Loucy (cell line): ENCODE measurements at regions not wholly inside any gene's neighbourhood (a gene's known extent, or its start where the extent isn't known, plus 50 kb on each side); places are given as distances from the start of the nearest gene placed in this dataset.

ENCODE experiments used
- H2AFZ ChIP-seq: fragments of 200-600 bp; sonication (generic); 2 replicates; pipeline ENCODE4 v1.6.0; 2016; ENCODE audit warnings: antibody characterized with exemption, mild to moderate bottlenecking, low read length, moderate library complexity
- H3F3A ChIP-seq: fragments of 200-600 bp; 2 replicates; pipeline ENCODE4 v1.6.0; 2016; ENCODE audit warnings: antibody characterized with exemption, low read depth, mild to moderate bottlenecking
- H3K27me3 ChIP-seq: fragments of 200-600 bp; sonication (generic); 2 replicates; pipeline ENCODE4 v1.6.1; 2014; ENCODE audit warnings: low read length, mild to moderate bottlenecking; ENCODE audit not compliant: insufficient read depth, poor library complexity, severe bottlenecking
- H3K36me3 ChIP-seq: fragments of 200-600 bp; sonication (generic); 2 replicates; pipeline ENCODE4 v1.6.1; 2016; ENCODE audit warnings: low read length; ENCODE audit not compliant: insufficient read depth
- H3K4me1 ChIP-seq: fragments of 200-600 bp; sonication (generic); 2 replicates; pipeline ENCODE4 v1.5.1; 2014; ENCODE audit warnings: low read length, mild to moderate bottlenecking; ENCODE audit not compliant: insufficient read depth, poor library complexity, severe bottlenecking
- H3K4me2 ChIP-seq: fragments of 200-600 bp; sonication (generic); 2 replicates; pipeline ENCODE4 v1.6.0; 2014; ENCODE audit warnings: antibody characterized with exemption, low read length, low read depth, mild to moderate bottlenecking; ENCODE audit not compliant: poor library complexity, severe bottlenecking
- H3K4me3 ChIP-seq: fragments of 200-600 bp; sonication (generic); 2 replicates; pipeline ENCODE4 v1.5.1; 2014; ENCODE audit warnings: low read length, mild to moderate bottlenecking, mixed read lengths; ENCODE audit not compliant: poor library complexity, severe bottlenecking
- H3K79me2 ChIP-seq: fragments of 200-600 bp; sonication (generic); 2 replicates; pipeline ENCODE4 v1.6.1; 2014; ENCODE audit warnings: low read length; ENCODE audit not compliant: insufficient read depth
- H3K9ac ChIP-seq: fragments of 200-600 bp; sonication (generic); 2 replicates; pipeline ENCODE4 v1.6.0; 2014; ENCODE audit warnings: mild to moderate bottlenecking, low read depth, low read length, moderate library complexity; ENCODE audit not compliant: poor library complexity, severe bottlenecking
- H3K9me2 ChIP-seq: fragments of 200-600 bp; sonication (generic); replicated peaks from 2 replicates; pipeline ENCODE4 v1.6.1; 2016; ENCODE audit warnings: low read depth, low read length, mixed read lengths
- H3K9me3 ChIP-seq: fragments of 200-600 bp; sonication (generic); 2 replicates; pipeline ENCODE4 v1.6.1; 2014; ENCODE audit warnings: mild to moderate bottlenecking, antibody characterized with exemption, low read length, low read depth; ENCODE audit not compliant: insufficient read depth
- H4K20me1 ChIP-seq: fragments of 200-600 bp; sonication (generic); 2 replicates; pipeline ENCODE4 v1.6.0; 2014; ENCODE audit warnings: antibody characterized with exemption, low read length, mild to moderate bottlenecking; ENCODE audit not compliant: insufficient read depth, poor library complexity, severe bottlenecking
- CTCF ChIP-seq: fragments of 200-600 bp; sonication (generic); conservative IDR thresholded peaks from 2 replicates; pipeline ENCODE4 v1.5.1; 2014; ENCODE audit warnings: mild to moderate bottlenecking, antibody characterized with exemption, low read length
- EZH2phosphoT487 ChIP-seq: fragments of 200-600 bp; IDR thresholded peaks from 2 replicates; pipeline ENCODE4 v1.6.1; 2018; ENCODE audit warnings: antibody characterized with exemption, mild to moderate bottlenecking, moderate library complexity, borderline replicate concordance

- no peaks in the 10 kb centered on the region for H3F3A ChIP-seq
- H2AFZ ChIP-seq, result no peak overlapping the region
- H3K9me3 ChIP-seq, result no peaks in the 10 kb centered on the region
- no peaks in the 10 kb centered on the region for H3K36me3 ChIP-seq
- H3K4me3 ChIP-seq, result no peak overlapping the region
- H3K27me3 ChIP-seq, result no peaks in the 10 kb centered on the region
- H3K4me2 ChIP-seq, result no peak overlapping the region
- no peaks in the 10 kb centered on the region for H3K4me1 ChIP-seq
- H3K9ac ChIP-seq, result no peak overlapping the region
- H3K9me2 ChIP-seq, result no peaks in the 10 kb centered on the region
- no peak for TF ChIP-seq CTCF
- TF ChIP-seq EZH2phosphoT487, result no peak
- no peaks in the 10 kb centered on the region for H4K20me1 ChIP-seq
- H3K79me2 ChIP-seq, result no peaks in the 10 kb centered on the region
These were observed 903.9 kb downstream of the CDH11 start for GRCh38 chr16:64217789-64218535.

- no peak overlapping the region for H3K9ac ChIP-seq
- no peaks in the 10 kb centered on the region for H3K4me1 ChIP-seq
- H2AFZ ChIP-seq, result no peak overlapping the region
These were observed 906.1 kb downstream of the CDH11 start for GRCh38 chr16:64215730-64216129.

GRCh38 chr16:64211331-64211730 is 910.5 kb downstream of the CDH11 start:
- Histone ChIP-seq H3K9me2 (no peaks in the 10 kb centered on the region), H3F3A (no peaks in the 10 kb centered on the region), H3K9me3 (no peaks in the 10 kb centered on the region), H3K9ac (no peak overlapping the region), H4K20me1 (no peaks in the 10 kb centered on the region), H3K36me3 (no peaks in the 10 kb centered on the region), H2AFZ (no peak overlapping the region), H3K79me2 (no peaks in the 10 kb centered on the region), H3K27me3 (no peaks in the 10 kb centered on the region), H3K4me3 (no peak overlapping the region), H3K4me2 (no peak overlapping the region), H3K4me1 (no peaks in the 10 kb centered on the region)
- no peak for TF ChIP-seq CTCF
- no peak for TF ChIP-seq EZH2phosphoT487

More at GRCh38 chr16:64215730-64216129, 906.1 kb downstream of the CDH11 start:
- H3K4me2 ChIP-seq, result no peak overlapping the region
- H3K36me3 ChIP-seq, result no peaks in the 10 kb centered on the region
- no peaks in the 10 kb centered on the region for H4K20me1 ChIP-seq
- no peak overlapping the region for H3K4me3 ChIP-seq
- H3K9me2 ChIP-seq, result no peaks in the 10 kb centered on the region
- H3F3A ChIP-seq, result no peaks in the 10 kb centered on the region
- H3K79me2 ChIP-seq, result no peaks in the 10 kb centered on the region
- no peaks in the 10 kb centered on the region for H3K9me3 ChIP-seq
- H3K27me3 ChIP-seq, result no peaks in the 10 kb centered on the region
- TF ChIP-seq EZH2phosphoT487, result no peak
- TF ChIP-seq CTCF, result no peak
